A673 (cell line): ENCODE measurements at regions not wholly inside any gene's neighbourhood (a gene's known extent, or its start where the extent isn't known, plus 50 kb on each side); places are given as distances from the start of the nearest gene placed in this dataset.

Experiments
- BruUV-seq: library from RNA; stranded (reverse); fragments of 400-500 nt; replicated peaks from 2 replicates; lab custom pipeline; 2021; lab: Mats Ljungman, UMichigan
- CTCF ChIA-PET: fragments of 300-600 bp; sonication (Branson Sonifier 250); formaldehyde crosslinking; loops from one replicate; lab custom pipeline; 2022; ENCODE audit warnings: antibody characterized with exemption; lab: Charles Lee
- POLR2A ChIA-PET: fragments of 300-600 bp; sonication (Branson Sonifier 250); formaldehyde crosslinking; loops from one replicate; lab custom pipeline; 2022; ENCODE audit warnings: antibody characterized with exemption; ENCODE audit not compliant: low non-redundant PET; lab: Charles Lee
- DNase-seq: peaks from one replicate; pipeline ENCODE4 v3.0.0-alpha.2; 2015; ENCODE audit warnings: low spot score
- H3K27ac ChIP-seq: fragments of 200-600 bp; sonication (generic); 2 replicates; pipeline ENCODE4 v1.5.1; 2016; ENCODE audit warnings: mixed run types, low read depth, mild to moderate bottlenecking, mixed read lengths, antibody characterized with exemption, low read length; ENCODE audit not compliant: poor library complexity, severe bottlenecking
- H3K27me3 ChIP-seq: fragments of 200-600 bp; sonication (generic); replicated peaks from 2 replicates; pipeline ENCODE4 v1.6.1; 2017; ENCODE audit warnings: mixed run types, low read depth, mild to moderate bottlenecking, mixed read lengths, antibody characterized with exemption, low read length; ENCODE audit not compliant: insufficient read depth, poor library complexity
- H3K36me3 ChIP-seq: fragments of 200-600 bp; sonication (generic); 2 replicates; pipeline ENCODE4 v1.6.1; 2016; ENCODE audit warnings: mixed run types, mild to moderate bottlenecking, mixed read lengths, antibody characterized with exemption, low read length; ENCODE audit not compliant: insufficient read depth, poor library complexity, severe bottlenecking
- H3K4me1 ChIP-seq: fragments of 200-600 bp; sonication (generic); 2 replicates; pipeline ENCODE4 v1.6.1; 2017; ENCODE audit warnings: mixed run types, mild to moderate bottlenecking, mixed read lengths, antibody characterized with exemption, low read length; ENCODE audit not compliant: insufficient read depth, poor library complexity, severe bottlenecking
- H3K4me3 ChIP-seq: fragments of 200-600 bp; sonication (generic); 2 replicates; pipeline ENCODE4 v1.5.1; 2016; ENCODE audit warnings: low read depth, mixed run types, mild to moderate bottlenecking, mixed read lengths, low read length; ENCODE audit not compliant: poor library complexity, severe bottlenecking
- H3K9me3 ChIP-seq: fragments of 200-600 bp; sonication (generic); 2 replicates; pipeline ENCODE4 v1.6.1; 2016; ENCODE audit warnings: mixed run types, low read depth, mild to moderate bottlenecking, mixed read lengths, antibody characterized with exemption, low read length; ENCODE audit not compliant: poor library complexity, severe bottlenecking
- EZH2 ChIP-seq: fragments of 200-600 bp; sonication (generic); IDR thresholded peaks from 2 replicates; pipeline ENCODE4 v1.6.1; 2017; ENCODE audit warnings: borderline replicate concordance, low read depth, mild to moderate bottlenecking, mixed read lengths, antibody characterized with exemption, low read length; ENCODE audit not compliant: poor library complexity, severe bottlenecking
- intact Hi-C: fragments of 100-400 bp; cut with micrococcal nuclease; formaldehyde crosslinking; loops from one replicate; pipeline ENCODE4 v1.10.0; 2022; ENCODE audit not compliant: unreplicated experiment
- TF ChIP-seq, protein P1 (sequence below): fragments of 300-800, 200-600 bp; sonication (generic); conservative IDR thresholded peaks from 2 replicates; pipeline ENCODE4 v1.5.1; 2017; ENCODE audit warnings: low read depth, mild to moderate bottlenecking, antibody characterized with exemption, low read length, moderate library complexity, mixed read lengths

DNA sequence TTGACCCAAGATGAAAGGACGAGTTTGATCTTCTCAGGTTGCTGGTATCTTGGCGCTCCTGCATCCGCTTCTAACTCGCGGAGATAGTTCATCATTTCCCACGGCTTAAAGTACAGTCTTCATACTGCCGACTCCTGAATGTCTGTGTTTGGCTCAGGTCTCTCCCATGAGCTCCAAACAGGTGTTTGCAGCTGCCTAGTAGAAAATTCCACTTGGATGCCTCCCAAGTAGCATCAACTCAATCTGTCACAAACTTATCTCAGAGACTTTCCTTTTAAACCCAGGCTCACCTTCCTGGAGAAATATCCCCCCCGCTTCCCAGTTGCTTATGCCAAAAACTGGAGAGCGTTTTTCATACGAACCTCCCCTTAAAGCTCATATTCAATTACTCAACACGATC lies 986.5 kb downstream of the TBC1D22A start:
- Histone ChIP-seq H3K4me3 (no peak overlapping the region), H3K27me3 (peaks cover 32% of the 10 kb centered on the region), H3K4me1 (no peaks in the 10 kb centered on the region), H3K27ac (no peak overlapping the region), H3K9me3 (no peaks in the 10 kb centered on the region), H3K36me3 (no peaks in the 10 kb centered on the region)
- intact Hi-C loops, result no loop called here
- TF ChIP-seq EZH2, result no peak
- TF ChIP-seq, protein P1, sequence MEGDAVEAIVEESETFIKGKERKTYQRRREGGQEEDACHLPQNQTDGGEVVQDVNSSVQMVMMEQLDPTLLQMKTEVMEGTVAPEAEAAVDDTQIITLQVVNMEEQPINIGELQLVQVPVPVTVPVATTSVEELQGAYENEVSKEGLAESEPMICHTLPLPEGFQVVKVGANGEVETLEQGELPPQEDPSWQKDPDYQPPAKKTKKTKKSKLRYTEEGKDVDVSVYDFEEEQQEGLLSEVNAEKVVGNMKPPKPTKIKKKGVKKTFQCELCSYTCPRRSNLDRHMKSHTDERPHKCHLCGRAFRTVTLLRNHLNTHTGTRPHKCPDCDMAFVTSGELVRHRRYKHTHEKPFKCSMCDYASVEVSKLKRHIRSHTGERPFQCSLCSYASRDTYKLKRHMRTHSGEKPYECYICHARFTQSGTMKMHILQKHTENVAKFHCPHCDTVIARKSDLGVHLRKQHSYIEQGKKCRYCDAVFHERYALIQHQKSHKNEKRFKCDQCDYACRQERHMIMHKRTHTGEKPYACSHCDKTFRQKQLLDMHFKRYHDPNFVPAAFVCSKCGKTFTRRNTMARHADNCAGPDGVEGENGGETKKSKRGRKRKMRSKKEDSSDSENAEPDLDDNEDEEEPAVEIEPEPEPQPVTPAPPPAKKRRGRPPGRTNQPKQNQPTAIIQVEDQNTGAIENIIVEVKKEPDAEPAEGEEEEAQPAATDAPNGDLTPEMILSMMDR, result no peak
- BruUV-seq, result no TSS peak
- CTCF ChIA-PET, result no interaction called here
- POLR2A ChIA-PET, result no interaction called here
- no peak for DNase-seq

DNA sequence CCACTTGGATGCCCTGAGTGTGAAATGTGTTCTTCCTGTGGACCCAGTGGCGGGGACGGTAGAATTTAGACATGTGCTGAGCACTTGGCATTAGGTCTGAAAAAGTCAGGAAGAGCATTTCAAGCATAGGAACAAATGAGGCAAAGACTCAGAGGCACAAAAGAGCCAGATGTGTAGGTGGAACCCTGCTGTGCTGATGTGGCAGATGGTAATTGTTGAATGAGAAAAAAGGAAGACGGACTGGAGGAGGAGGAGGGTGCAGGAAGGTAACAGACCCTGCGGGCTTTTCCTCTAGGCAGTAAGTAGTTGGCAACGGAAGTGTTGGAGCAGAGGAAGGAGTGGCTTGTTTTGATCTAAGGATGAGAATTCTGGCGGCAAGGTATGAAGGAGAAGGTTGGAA lies 985.8 kb downstream of the TBC1D22A start:
- no peaks in the 10 kb centered on the region for H3K36me3 ChIP-seq
- CTCF ChIA-PET, result no interaction called here

DNA sequence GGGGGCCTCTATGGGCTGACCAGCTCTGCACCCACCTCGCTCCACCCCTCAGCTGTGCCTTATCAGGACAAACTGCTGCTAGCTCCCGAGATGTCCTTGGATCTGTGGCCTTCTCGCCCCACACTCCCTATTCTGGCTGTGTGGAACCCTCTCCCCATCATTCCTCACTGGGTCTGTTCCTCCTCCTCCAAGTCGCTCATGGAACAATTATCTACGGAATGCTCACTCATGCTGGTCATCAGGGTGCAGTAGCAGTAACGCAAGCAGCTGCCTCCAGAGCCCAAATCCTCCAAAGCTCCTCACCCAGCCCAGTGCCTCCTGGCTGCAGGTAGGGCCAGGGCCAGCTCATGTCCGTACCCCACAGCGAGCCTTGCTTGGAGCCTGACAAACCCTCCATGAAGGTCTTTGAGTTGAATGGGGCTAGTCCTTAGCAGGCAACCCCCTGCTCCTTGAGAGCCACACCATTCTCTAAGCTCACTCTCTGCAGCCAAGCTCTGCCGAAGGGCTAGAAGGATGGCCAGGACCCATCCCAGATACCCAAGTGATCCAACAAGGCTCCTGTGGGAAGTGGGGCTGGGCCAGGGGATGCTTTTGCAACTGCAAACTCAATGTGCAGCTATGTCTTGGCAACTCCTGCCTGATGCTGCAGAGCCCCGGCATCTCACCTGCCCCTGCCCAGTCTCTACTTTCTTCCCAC lies 977.8 kb downstream of the TBC1D22A start:
- Histone ChIP-seq H3K27ac (no peak overlapping the region), H3K4me3 (no peak overlapping the region), H3K4me1 (no peaks in the 10 kb centered on the region), H3K36me3 (no peaks in the 10 kb centered on the region), H3K27me3 (peaks cover 61% of the 10 kb centered on the region), H3K9me3 (no peaks in the 10 kb centered on the region)
- ChIA-PET POLR2A (no interaction called here), CTCF (no interaction called here)
- no TSS peak for BruUV-seq
- DNase-seq, result no peak
- intact Hi-C loops, result no loop called here
- no peak for TF ChIP-seq EZH2
- TF ChIP-seq, protein P1, result no peak

More for the DNA sequence above, 985.8 kb downstream of the TBC1D22A start:
- no TSS peak for BruUV-seq
- Histone ChIP-seq H3K27me3 (peaks cover 37% of the 10 kb centered on the region), H3K4me3 (no peak overlapping the region), H3K27ac (no peak overlapping the region), H3K9me3 (no peaks in the 10 kb centered on the region), H3K4me1 (no peaks in the 10 kb centered on the region)
- intact Hi-C loops, result no loop called here
- POLR2A ChIA-PET, result no interaction called here
- TF ChIP-seq EZH2, result no peak
- TF ChIP-seq, protein P1, result no peak
- DNase-seq, result no peak
